C4-2B (cell line): ENCODE measurements at regions not wholly inside any gene's neighbourhood (a gene's known extent, or its start where the extent isn't known, plus 50 kb on each side); places are given as distances from the start of the nearest gene placed in this dataset.

Experiments
- ZFX ChIP-seq: fragments of 450-650 bp; IDR thresholded peaks from 2 replicates; pipeline ENCODE4 v1.6.1; 2017
- TF ChIP-seq, protein P1 (sequence below): fragments of 450-650 bp; conservative IDR thresholded peaks from 2 replicates; pipeline ENCODE4 v1.5.1; 2017; ENCODE audit warnings: mild to moderate bottlenecking

DNA sequence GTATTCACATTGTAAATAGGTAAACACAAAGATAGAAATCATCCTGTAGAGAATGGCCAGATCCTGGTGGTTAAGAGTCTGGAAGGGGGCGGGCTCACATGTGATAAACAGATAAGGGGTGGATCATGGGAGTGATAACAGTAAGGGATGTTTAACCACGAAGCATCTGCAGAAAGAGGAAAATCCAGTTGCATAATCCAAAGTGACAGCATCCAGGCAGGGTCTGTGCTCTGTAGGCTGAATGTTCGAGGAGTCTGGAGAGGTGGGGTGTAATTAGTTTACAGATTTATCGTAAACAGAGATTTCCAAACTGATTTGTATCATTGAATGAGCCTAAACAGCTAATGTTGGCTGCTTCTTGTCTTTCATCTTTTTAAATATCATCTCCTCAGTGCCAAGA lies 1009.8 kb upstream of the SLIT2 start:
- TF ChIP-seq, protein P1, sequence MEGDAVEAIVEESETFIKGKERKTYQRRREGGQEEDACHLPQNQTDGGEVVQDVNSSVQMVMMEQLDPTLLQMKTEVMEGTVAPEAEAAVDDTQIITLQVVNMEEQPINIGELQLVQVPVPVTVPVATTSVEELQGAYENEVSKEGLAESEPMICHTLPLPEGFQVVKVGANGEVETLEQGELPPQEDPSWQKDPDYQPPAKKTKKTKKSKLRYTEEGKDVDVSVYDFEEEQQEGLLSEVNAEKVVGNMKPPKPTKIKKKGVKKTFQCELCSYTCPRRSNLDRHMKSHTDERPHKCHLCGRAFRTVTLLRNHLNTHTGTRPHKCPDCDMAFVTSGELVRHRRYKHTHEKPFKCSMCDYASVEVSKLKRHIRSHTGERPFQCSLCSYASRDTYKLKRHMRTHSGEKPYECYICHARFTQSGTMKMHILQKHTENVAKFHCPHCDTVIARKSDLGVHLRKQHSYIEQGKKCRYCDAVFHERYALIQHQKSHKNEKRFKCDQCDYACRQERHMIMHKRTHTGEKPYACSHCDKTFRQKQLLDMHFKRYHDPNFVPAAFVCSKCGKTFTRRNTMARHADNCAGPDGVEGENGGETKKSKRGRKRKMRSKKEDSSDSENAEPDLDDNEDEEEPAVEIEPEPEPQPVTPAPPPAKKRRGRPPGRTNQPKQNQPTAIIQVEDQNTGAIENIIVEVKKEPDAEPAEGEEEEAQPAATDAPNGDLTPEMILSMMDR = no peak
- no peak for TF ChIP-seq ZFX
